Tibial nerve (tissue), 4 donors: ENCODE measurements at regions not wholly inside any gene's neighbourhood (a gene's known extent, or its start where the extent isn't known, plus 50 kb on each side); places are given as distances from the start of the nearest gene placed in this dataset.

Experiments used
- EP300 ChIP-seq, 2 donors: sonication (generic); formaldehyde crosslinking; IDR thresholded peaks; one replicate each; pipeline ENCODE4 v1.6.1; 2017; ENCODE audit warnings: antibody characterized with exemption in 2 of 2, mild to moderate bottlenecking in 1 of 2
- POLR2A ChIP-seq, 2 donors: fragments of 450-650 bp; IDR thresholded peaks; one replicate each; pipeline ENCODE4 v1.6.1; 2017; ENCODE audit warnings: antibody characterized with exemption in 2 of 2, mild to moderate bottlenecking in 2 of 2, moderate library complexity in 2 of 2
- TF ChIP-seq, protein P1 (sequence below), 5 experiments: fragments of 200-600 bp in 3 of 5; fragments of 450-650 bp in 2 of 5; sonication (generic) in 3 of 5; IDR thresholded peaks; one replicate each; pipeline ENCODE4 v1.5.1; 2016 to 2019; ENCODE audit warnings: antibody characterized with exemption in 5 of 5, mild to moderate bottlenecking in 3 of 5, moderate library complexity in 2 of 5

DNA sequence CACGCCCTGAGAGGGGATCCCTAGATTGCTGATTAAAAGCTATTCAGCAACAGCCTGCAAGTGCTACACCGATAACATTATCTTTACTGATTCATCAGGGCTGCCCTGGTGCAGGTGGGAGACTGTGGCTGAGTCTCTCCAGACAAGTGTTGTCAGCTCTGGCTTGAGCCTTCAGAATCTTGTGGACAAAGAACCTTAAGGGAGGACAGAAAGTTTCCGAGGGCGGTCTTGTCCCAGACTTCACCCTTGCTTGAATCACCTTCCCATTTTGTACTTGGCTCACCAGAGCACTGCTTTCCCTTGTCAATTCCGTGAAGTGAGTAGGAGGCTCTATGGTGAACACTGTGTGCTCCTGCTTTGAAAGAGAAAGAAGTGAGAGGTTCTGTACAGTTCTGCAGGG is 88.6 kb upstream of the PCSK2 start:
- TF ChIP-seq POLR2A (IDR thresholded peaks at IDR 0.05) (no peak), EP300 (IDR thresholded peaks at IDR 0.05) (no peak)
- TF ChIP-seq, protein P1, sequence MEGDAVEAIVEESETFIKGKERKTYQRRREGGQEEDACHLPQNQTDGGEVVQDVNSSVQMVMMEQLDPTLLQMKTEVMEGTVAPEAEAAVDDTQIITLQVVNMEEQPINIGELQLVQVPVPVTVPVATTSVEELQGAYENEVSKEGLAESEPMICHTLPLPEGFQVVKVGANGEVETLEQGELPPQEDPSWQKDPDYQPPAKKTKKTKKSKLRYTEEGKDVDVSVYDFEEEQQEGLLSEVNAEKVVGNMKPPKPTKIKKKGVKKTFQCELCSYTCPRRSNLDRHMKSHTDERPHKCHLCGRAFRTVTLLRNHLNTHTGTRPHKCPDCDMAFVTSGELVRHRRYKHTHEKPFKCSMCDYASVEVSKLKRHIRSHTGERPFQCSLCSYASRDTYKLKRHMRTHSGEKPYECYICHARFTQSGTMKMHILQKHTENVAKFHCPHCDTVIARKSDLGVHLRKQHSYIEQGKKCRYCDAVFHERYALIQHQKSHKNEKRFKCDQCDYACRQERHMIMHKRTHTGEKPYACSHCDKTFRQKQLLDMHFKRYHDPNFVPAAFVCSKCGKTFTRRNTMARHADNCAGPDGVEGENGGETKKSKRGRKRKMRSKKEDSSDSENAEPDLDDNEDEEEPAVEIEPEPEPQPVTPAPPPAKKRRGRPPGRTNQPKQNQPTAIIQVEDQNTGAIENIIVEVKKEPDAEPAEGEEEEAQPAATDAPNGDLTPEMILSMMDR (IDR thresholded peaks at IDR 0.05): no peak
